NCI-H345 treated with DMSO at 0.1 percent for 48 hours (cell line): ENCODE measurements at regions not wholly inside any gene's neighbourhood (a gene's known extent, or its start where the extent isn't known, plus 50 kb on each side); places are given as distances from the start of the nearest gene placed in this dataset.
"Not testable (repeated sequence)": the region's sequence is repeated elsewhere in the genome, so short reads cannot be mapped to it uniquely, and the experiment has no call there.

Source experiments
- DNase-seq: peaks from one replicate; lab custom pipeline; 2025; ENCODE audit not compliant: unreplicated experiment; lab: John Stamatoyannopoulos, UW

- not testable (repeated sequence) for DNase-seq
Measured at GRCh38 chr21:25531538-25532250, 75.6 kb downstream of the MRPL39 start.

GRCh38 chr21:25528515-25528914, 78.8 kb downstream of the MRPL39 start:
- DNase-seq = no peak

DNA sequence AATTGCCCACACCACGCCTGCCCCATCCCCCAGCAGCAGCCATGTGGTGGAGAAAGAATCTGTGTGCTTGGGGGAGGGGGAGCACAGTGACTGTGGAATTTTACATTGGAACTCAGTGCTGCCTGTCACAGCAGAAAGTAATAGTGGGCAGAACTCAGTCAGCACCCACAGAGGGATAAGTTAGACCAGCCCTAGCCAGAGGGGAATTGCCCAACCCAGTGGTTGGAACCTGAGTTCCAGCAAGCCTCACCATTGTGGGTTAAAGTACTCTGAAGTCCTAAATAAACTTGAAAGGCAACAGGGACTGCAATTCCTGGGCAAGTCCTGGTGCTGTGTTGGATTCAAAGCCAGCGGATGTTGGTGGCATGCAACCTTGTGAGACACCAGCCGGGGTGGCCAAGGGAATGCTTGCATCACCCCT, 88.8 kb downstream of the MRPL39 start:
- no peak for DNase-seq

DNA sequence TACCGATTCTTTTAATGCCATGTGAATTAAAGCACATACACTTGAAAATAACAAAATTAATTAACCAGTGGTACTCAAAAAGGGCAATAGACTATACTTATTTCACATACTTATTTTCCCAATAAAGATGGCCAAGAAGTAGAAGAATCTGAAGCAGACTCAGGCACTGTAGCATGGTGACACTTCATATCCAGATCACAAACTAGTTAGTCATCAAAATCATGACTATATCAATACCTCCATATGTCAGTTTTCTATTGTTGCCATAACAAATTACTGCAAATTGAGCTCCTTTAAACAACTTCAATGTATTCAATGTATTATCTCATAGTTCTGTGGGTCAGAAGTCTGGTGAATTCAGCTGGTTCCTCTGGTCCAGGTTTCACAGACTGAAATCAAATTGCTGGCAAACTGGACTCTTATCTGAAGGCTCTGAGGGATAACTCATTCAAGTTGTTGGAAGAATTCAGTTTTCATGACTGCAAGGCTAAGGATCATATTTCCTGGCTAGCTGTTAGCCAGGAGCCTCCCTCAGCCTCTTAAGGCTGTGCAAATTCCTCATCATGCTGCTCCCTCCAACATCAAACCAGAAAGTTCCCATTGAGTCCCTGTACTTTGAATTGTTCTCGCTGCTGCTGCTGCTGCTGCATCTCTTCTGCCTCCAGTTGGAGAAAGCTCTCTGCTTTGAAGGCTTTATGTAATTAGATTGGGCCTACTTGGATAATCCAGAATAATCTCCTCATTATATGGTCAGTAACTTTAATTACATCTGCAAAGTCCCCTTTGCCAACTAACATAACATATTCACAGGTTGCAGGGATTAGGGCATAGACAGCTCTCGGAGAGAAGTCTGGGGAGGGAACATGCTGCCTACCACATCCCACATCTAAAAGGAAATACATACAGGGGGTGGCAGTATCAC, 91.5 kb downstream of the MRPL39 start:
- DNase-seq = no peak

DNA sequence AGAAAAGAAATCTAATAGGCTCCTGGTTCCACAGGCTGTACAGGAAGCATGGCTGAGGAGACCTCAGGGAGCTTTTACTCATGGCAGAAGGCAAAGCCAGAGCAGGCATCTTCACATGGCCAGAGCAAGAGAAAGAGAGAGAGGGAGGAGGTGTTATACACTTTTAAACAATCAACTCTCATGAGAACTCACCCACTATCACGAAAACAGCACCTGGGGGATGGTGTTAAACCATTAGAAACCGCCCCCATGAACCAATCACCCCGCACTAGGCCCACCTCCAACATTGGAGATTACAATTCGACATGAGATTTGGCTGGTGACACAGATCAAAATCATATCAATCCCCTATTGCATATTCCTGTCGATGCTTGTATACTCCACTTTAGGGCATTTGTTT, 93.5 kb downstream of the MRPL39 start:
- DNase-seq = no peak

DNA sequence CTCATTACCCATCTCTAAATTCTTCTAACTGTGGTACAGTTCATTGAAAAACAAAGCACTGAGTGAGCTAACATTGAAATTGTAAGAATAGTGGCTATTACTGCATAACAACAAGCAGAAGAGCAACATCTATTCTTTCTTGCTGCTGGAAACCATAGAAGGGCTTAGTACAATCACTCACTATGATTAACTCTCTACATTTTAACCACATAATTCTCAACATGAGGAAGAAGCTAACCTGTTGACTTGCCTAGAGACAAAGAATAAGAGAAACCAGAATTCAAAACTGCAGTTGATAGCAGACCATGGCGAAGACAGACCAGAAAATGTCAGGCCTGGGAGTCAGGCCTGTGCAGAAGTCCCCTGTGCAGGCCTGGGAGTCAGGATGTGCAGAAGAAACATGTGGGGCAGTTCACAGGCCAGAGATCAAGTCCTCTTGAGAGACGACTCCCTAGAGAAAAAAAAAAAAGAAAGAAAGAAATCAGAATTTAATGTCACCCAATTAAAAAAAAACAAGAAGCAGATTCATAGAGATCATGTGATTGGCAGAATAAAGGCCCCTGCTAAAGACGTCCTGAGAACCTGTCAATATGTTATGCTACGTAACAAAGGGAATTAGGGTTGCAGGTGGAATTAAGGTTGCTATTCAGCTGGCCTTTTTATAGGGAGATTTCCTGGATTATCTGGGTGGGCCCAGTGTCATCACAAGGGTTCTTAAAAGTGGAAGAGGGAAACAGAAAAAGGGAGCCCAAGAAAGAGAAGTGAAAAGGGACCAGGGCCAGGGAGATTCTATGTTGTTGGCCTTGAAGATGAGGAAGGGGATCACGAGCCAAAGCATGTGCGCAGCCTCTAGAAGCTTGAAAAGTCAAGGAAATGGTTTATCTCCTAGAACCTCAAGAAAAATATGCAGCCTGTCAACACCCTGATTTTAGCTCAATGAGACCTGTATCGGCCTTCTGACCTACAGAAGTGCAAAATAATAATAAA, 94.9 kb downstream of the MRPL39 start:
- no peak for DNase-seq

GRCh38 chr21:25509862-25510261, 97.4 kb downstream of the MRPL39 start:
- no peak for DNase-seq

- no peak for DNase-seq
Measured at GRCh38 chr21:25508364-25508763, 98.9 kb downstream of the MRPL39 start.

DNA sequence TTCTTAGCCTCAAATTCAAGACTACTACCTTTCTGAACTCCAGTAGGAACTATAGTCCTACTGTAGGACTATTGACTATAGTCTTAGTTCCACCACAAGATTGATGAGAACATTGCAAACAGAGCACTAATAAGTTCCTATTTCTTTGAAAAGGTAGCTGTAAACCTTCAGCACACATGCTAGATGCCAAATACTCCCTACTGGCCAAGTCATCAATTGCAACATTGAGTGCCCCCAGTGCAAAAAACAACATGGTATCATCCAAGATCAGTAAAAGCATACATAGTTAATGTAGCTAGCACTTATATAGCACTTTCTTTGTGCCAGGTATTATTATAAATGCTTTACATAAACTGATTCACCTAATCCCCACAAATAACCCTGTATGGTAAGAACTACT, 99.8 kb downstream of the MRPL39 start:
- DNase-seq = no peak

- DNase-seq = no peak
Measured at GRCh38 chr21:25506887-25507286, 100.4 kb downstream of the MRPL39 start.

- no peak for DNase-seq
Measured at GRCh38 chr21:25506261-25506660, 101.0 kb downstream of the MRPL39 start.

DNA sequence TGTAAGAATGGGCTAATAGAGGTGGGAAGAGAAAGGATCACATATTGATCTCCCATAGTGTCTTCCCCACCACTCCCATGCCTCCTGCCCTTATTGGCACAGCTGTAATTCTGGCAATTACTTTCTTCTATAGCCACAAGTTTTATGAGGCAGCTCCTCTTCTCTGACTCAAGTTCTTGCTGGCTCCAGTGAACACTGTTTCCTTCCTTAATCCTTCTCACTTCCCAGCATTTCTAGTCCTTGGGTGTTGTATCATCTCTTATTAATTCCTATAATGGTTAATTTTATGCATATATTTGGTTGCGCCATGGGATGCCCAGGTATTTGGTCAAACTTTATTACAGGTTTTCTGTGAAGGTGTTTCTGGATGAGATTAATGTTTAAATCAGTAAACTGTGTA, 103.3 kb downstream of the MRPL39 start:
- no peak for DNase-seq

DNA sequence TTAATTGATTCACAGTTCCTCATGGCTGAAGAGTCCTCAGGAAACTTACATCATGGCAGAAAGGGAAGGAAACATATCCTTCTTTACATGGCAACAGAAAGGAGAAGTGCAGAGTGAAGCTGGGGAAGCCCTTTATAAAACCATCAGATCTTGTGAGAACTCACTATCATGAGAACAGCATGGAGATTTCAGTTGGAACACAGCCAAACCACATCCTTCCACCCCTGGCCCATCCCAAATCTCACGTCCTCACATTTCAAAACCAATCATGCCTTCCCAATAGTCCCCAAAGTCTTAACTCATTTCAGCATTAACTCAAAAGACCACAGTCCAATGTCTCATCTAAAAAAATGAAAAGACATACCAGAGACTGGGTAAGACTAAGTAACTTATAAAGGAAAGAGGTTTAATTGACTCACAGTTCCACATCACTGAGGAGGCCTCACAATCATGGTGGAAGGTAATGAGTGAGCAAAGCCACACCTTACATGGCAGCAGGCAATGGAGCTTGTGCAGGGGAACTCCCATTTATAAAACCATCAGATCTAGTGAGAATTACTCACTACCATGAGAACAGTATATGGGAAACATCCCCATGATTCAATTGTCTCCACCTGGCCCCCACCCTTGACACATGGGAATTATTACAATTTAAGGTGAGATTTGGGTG, 105.2 kb downstream of the MRPL39 start:
- no peak for DNase-seq

DNA sequence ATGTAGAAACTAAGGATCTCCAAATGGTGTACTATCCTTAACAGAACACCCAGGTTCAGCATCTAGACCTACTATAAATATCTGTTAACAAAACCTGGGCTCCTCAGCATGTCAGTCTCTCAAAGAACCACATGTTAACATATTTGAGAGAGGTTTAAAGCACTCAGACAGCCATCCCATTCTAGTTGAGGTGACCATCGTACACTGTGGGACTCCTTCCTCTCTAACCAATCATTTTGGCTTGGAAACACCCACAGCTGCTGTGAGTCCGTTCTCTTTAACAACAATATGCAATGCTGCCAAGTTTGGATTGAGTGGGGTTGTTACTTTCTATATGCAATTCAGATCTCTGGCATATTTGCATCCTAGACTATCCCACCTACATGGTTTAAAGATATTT, 105.8 kb downstream of the MRPL39 start:
- DNase-seq = no peak

DNA sequence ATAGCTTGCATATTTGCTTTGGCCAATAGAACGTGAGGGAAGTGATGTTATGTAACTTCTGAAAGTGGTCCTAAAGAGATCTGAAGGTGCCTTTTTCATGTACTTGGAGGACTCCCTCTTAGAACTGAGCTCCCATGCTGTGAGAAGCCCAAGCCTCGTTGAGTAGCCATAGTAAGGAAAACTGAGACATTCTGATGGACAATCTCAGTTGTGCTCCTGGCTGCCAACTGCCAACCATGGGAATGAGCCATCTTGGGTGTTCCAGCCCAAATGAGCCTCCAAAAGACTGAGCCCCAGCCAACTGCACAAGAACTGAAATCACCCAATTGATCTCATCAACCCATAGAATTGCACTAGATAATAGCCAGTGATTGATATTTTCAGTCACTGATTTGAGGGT, 106.7 kb downstream of the MRPL39 start:
- no peak for DNase-seq

- DNase-seq = no peak
Measured at GRCh38 chr21:25496825-25497482, 110.3 kb downstream of the MRPL39 start.

DNA sequence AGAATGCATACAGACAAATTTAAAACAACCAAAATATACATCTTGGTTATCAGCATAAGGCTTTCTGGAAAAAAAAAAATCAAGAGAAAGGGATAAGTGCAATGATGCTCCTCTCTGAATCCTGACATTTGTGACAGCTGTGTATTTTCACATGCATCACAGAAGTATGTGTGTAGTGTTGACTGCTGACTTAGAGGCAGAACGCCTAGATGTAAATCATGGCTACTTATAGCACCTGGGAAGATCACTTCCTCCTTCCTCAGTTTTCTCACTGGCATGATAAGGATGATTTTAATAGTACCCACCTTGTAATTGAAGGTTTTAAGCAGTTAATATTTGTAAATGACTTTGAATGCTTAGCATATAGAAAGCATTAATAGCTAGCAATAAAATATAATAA, 112.5 kb downstream of the MRPL39 start:
- DNase-seq = no peak

DNA sequence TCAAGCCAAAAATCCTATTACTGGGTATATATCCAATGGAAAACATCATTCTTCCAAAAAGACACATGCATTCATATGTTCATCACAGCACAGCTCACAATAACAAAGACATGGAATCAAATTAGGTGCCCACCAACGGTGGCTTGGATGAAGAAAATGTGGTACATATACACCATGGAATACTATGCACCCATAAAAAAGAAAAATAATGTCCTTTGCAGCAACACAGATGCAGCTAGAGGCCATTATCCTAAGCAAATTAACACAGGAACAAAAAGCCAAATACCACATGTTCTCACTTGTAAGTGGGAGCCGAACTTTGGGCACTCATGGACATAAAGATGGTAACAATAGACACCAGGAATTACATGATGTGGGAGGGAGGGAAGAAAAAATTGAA, 113.6 kb downstream of the MRPL39 start:
- no peak for DNase-seq

- no peak for DNase-seq
Measured at GRCh38 chr21:25491267-25491666, 116.0 kb downstream of the MRPL39 start.

GRCh38 chr21:25490742-25491141, 116.5 kb downstream of the MRPL39 start:
- DNase-seq = no peak
